ENCODE measurements at regions not wholly inside any gene's neighbourhood (a gene's known extent, or its start where the extent isn't known, plus 50 kb on each side); places are given as distances from the start of the nearest gene placed in this dataset.

GRCh38 chr16:35931722-35932121 lies 2472.3 kb downstream of the TP53TG3F start:
- TF ChIP-seq EP300 (IDR thresholded peaks at IDR 0.05) = no peak
- no peak for TF ChIP-seq POLR2AphosphoS5 (IDR thresholded peaks at IDR 0.05)
- TF ChIP-seq POLR2A (IDR thresholded peaks at IDR 0.05) = no peak
- TF ChIP-seq CTCF (IDR thresholded peaks at IDR 0.05) = no peak
- no peak overlapping the region for H3K4me3 ChIP-seq
- no peak overlapping the region for H3K27ac ChIP-seq
- DNase-seq = no peak
- no peaks in the 10 kb centered on the region for H3K36me3 ChIP-seq
- H3K9me3 ChIP-seq = peaks cover 0 to 36% (median 5%) of the 10 kb centered on the region in 4 donors
- H3K4me1 ChIP-seq = no peaks in the 10 kb centered on the region
- 80 to 83% methylated on average over 3 of the region's 3 CpGs for WGBS, 2 donors
- ATAC-seq (ENCODE audit: low FRiP score in 2 of 2) = no peak
- no peaks in the 10 kb centered on the region for H3K27me3 ChIP-seq

Small RNAs in the stretch of these regions (small RNA-seq; reads per million reads assigned to genes)
- gene AC106785.1 (0 reads per million in 4 donors), gene RNA5SP406 (0 reads per million in 4 donors), gene RNA5SP407 (0 reads per million in 4 donors), gene RNA5SP408 (0 reads per million in 4 donors), gene RNA5SP409 (0 reads per million in 4 donors), gene RNA5SP410 (0 reads per million in 4 donors), gene RNA5SP411 (0 reads per million in 4 donors), gene RNA5SP412 (0 reads per million in 4 donors), gene RNA5SP413 (0 reads per million in 4 donors), gene RNA5SP414 (0 reads per million in 4 donors), gene RNA5SP415 (0 reads per million in 4 donors), gene RNA5SP416 (0 reads per million in 4 donors), gene RNA5SP417 (0 reads per million in 4 donors), gene RNA5SP418 (0 reads per million in 4 donors), gene RNA5SP419 (0 reads per million in 4 donors), gene RNA5SP420 (0 reads per million in 4 donors), gene RNA5SP421 (0 reads per million in 4 donors), gene RNA5SP422 (0 reads per million in 4 donors), gene RNA5SP423 (0 reads per million in 4 donors)
